Endothelial cell of umbilical vein (primary cell): ENCODE measurements at regions not wholly inside any gene's neighbourhood (a gene's known extent, or its start where the extent isn't known, plus 50 kb on each side); places are given as distances from the start of the nearest gene placed in this dataset.

Experiments used
- BruUV-seq: library from RNA; stranded (reverse); fragments of 400-500 nt; replicated peaks from 2 replicates; lab custom pipeline; 2021; lab: Mats Ljungman, UMichigan
- CTCF ChIA-PET: fragments of 300-600, 350-600 bp; sonication (Branson Sonifier 250); formaldehyde crosslinking; loops from one replicate; lab custom pipeline; 2021; ENCODE audit warnings: antibody characterized with exemption, inconsistent platforms; lab: Charles Lee
- POLR2A ChIA-PET: fragments of 300-600, 350-600 bp; sonication (Branson Sonifier 250); formaldehyde crosslinking; loops from one replicate; lab custom pipeline; 2021; ENCODE audit warnings: antibody characterized with exemption, inconsistent platforms; lab: Charles Lee
- DNase-seq: peaks from one replicate; pipeline ENCODE4 v3.0.0-alpha.2; 2011; ENCODE audit warnings: low read depth, low spot score
- FAIRE-seq: peaks from 2 replicates; lab custom pipeline; 2011; peaks lifted over from hg19 to GRCh38; lab: Jason Lieb, UNC
- H2AFZ ChIP-seq: 2 replicates; pipeline ENCODE4 v1.6.0; 2012; ENCODE audit warnings: low read depth, low read length, control low read depth, inconsistent platforms
- H3K27ac ChIP-seq: 2 replicates; pipeline ENCODE4 v1.5.1; 2011; ENCODE audit warnings: low read depth, mild to moderate bottlenecking, control low read depth, low read length, moderate library complexity; ENCODE audit not compliant: insufficient read depth
- H3K27me3 ChIP-seq, 2 experiments: 2 replicates each; pipeline versions ENCODE4 v1.6.0 to v1.6.1; 2011; ENCODE audit warnings: low read length in 2 of 2, mixed read lengths in 1 of 2; ENCODE audit not compliant: control insufficient read depth in 2 of 2, insufficient read depth in 2 of 2
- H3K36me3 ChIP-seq, 2 experiments: 2 replicates in 1 of 2; 3 replicates in 1 of 2; pipeline ENCODE4 v1.5.1; 2011; ENCODE audit warnings: low read length in 2 of 2, mild to moderate bottlenecking in 1 of 2, moderate library complexity in 1 of 2; ENCODE audit not compliant: control insufficient read depth in 2 of 2, insufficient read depth in 2 of 2; ENCODE audit errors: extremely low read depth in 1 of 2
- H3K4me1 ChIP-seq: 3 replicates; pipeline ENCODE4 v1.5.1; 2011; ENCODE audit warnings: mild to moderate bottlenecking, low read length; ENCODE audit not compliant: control insufficient read depth, insufficient read depth; ENCODE audit errors: extremely low read depth
- H3K4me2 ChIP-seq: 2 replicates; pipeline ENCODE4 v1.6.1; 2011; ENCODE audit warnings: low read length, control low read depth, mixed read lengths; ENCODE audit not compliant: insufficient read depth
- H3K4me3 ChIP-seq, 3 experiments: fragments of 200-600 bp in 1 of 3; sonication (generic), shearing (Covaris generic) in 1 of 3; replicated peaks in 1 of 3; 2 replicates each; pipeline ENCODE4 v1.5.1; 2011 to 2016; ENCODE audit warnings: control low read depth in 3 of 3, low read length in 3 of 3, mild to moderate bottlenecking in 2 of 3, inconsistent platforms in 1 of 3, low read depth in 1 of 3, moderate library complexity in 1 of 3; ENCODE audit not compliant: insufficient read depth in 1 of 3
- H3K79me2 ChIP-seq: 2 replicates; pipeline ENCODE4 v1.6.0; 2012; ENCODE audit warnings: low read length, inconsistent platforms; ENCODE audit not compliant: control insufficient read depth, insufficient read depth
- H3K9ac ChIP-seq: replicated peaks from 2 replicates; pipeline ENCODE3; 2011; ENCODE audit warnings: low read length, control low read depth; ENCODE audit not compliant: insufficient read depth; ENCODE audit errors: extremely low read depth
- H3K9me1 ChIP-seq: replicated peaks from 3 replicates; pipeline ENCODE4 v1.6.0; 2011; ENCODE audit warnings: mild to moderate bottlenecking, low read length; ENCODE audit not compliant: control insufficient read depth, insufficient read depth; ENCODE audit errors: extremely low read depth
- H3K9me3 ChIP-seq: replicated peaks from 2 replicates; pipeline ENCODE4 v1.5.1; 2012; ENCODE audit warnings: low read length, inconsistent platforms; ENCODE audit not compliant: control insufficient read depth, insufficient read depth
- H4K20me1 ChIP-seq: replicated peaks from 2 replicates; pipeline ENCODE3; 2011; ENCODE audit warnings: mild to moderate bottlenecking, low read length; ENCODE audit not compliant: control insufficient read depth, insufficient read depth; ENCODE audit errors: extremely low read depth
- EZH2 ChIP-seq: IDR thresholded peaks from 2 replicates; pipeline ENCODE4 v1.6.1; 2012; ENCODE audit warnings: borderline replicate concordance, low read depth, mild to moderate bottlenecking, moderate library complexity, low read length, inconsistent platforms; ENCODE audit not compliant: severe bottlenecking
- FOS ChIP-seq: IDR thresholded peaks from 2 replicates; pipeline ENCODE4 v1.6.1; 2011; ENCODE audit warnings: mild to moderate bottlenecking, low read length, moderate library complexity, borderline replicate concordance; ENCODE audit not compliant: insufficient read depth
- GATA2 ChIP-seq: IDR thresholded peaks from 2 replicates; pipeline ENCODE4 v1.7.0; 2011; ENCODE audit warnings: low read depth, mild to moderate bottlenecking, moderate library complexity, mixed read lengths, low read length; ENCODE audit not compliant: insufficient read length, insufficient read depth
- JUN ChIP-seq: IDR thresholded peaks from 2 replicates; pipeline ENCODE4 v1.6.1; 2011; ENCODE audit warnings: borderline replicate concordance, low read depth; ENCODE audit not compliant: insufficient read length, insufficient read depth
- MYC ChIP-seq: IDR thresholded peaks from one replicate; pipeline ENCODE4 v1.6.1; 2011; ENCODE audit warnings: mild to moderate bottlenecking, low read depth, low read length
- POLR2A ChIP-seq: IDR thresholded peaks from 2 replicates; pipeline ENCODE4 v1.6.1; 2012; ENCODE audit warnings: low read depth, mild to moderate bottlenecking, control low read depth, low read length
- POLR2AphosphoS5 ChIP-seq: IDR thresholded peaks from 2 replicates; pipeline ENCODE4 v1.6.1; 2012; ENCODE audit warnings: low read depth, mild to moderate bottlenecking, control low read depth, low read length, moderate library complexity; ENCODE audit not compliant: insufficient read depth
- dilution Hi-C: fragments of 300-500 bp; cut with MboI; formaldehyde crosslinking; loops from one replicate; pipeline ENCODE4 v1.15.0; 2019; ENCODE audit warnings: low sequenced_read_pairs; ENCODE audit not compliant: extremely low pct_ligation_motif_present
- intact Hi-C: fragments of 100-400 bp; cut with micrococcal nuclease; formaldehyde crosslinking; loops from one replicate; pipeline ENCODE4 v1.10.0; 2022
- TF ChIP-seq, protein P1 (sequence below): IDR thresholded peaks from 2 replicates; pipeline ENCODE4 v1.6.1; 2011; ENCODE audit not compliant: insufficient read depth, insufficient read length
- TF ChIP-seq, protein P2 (sequence below), 2 donors: IDR thresholded peaks; 1 replicate in 1 of 2; 2 replicates in 1 of 2; pipeline ENCODE4 v1.5.1; 2011; ENCODE audit warnings: low read length in 2 of 2, mild to moderate bottlenecking in 2 of 2, moderate library complexity in 2 of 2, control low read depth in 1 of 2, inconsistent platforms in 1 of 2, low read depth in 1 of 2; ENCODE audit not compliant: insufficient read depth in 1 of 2; ENCODE audit errors: extremely low read depth in 1 of 2

DNA sequence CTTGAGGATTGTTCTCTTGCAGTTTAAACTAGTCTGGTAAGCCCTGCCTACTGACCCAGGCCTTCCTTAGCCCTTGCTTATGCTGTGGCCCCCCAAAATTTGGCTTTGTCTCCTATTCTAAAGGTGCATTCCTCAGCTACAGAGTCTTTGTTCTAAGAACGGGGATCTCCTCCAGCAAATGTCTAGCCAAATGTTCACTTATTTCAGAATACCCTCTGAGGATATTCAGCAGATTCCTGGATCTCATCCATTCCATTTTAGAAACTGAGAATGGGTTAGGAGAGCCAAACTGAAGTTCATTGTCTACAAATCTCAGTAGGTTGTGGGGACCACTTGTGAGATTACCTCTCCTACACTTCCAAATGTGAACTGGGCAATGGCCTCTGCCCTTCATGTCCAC is 164.2 kb upstream of the ARG1 start:
- CTCF ChIA-PET: interaction anchor here (0.7 kb wide), 1 partner anchor 111 kb away, joined by 3 read pairs; no protein-coding TSS in a partner anchor
- Histone ChIP-seq H3K9me3 (no peaks in the 10 kb centered on the region), H3K27ac (no peak overlapping the region), H3K9ac (no peak overlapping the region), H3K9me1 (no peaks in the 10 kb centered on the region), H3K4me1 (no peaks in the 10 kb centered on the region), H3K79me2 (no peaks in the 10 kb centered on the region), H2AFZ (no peak overlapping the region), H3K36me3 (no peaks in the 10 kb centered on the region), H3K27me3 (no peaks in the 10 kb centered on the region), H4K20me1 (no peaks in the 10 kb centered on the region), H3K4me3 (no peak overlapping the region), H3K4me2 (no peak overlapping the region)
- FAIRE-seq: no peak
- dilution Hi-C loops (no loop called here), intact Hi-C loops (no loop called here)
- no TSS peak for BruUV-seq
- DNase-seq: no peak
- TF ChIP-seq, protein P1, sequence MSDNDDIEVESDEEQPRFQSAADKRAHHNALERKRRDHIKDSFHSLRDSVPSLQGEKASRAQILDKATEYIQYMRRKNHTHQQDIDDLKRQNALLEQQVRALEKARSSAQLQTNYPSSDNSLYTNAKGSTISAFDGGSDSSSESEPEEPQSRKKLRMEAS: no peak
- TF ChIP-seq FOS: no peak
- no peak for TF ChIP-seq MYC
- no peak for TF ChIP-seq POLR2A
- TF ChIP-seq EZH2: no peak
- TF ChIP-seq POLR2AphosphoS5: no peak
- TF ChIP-seq, protein P2, sequence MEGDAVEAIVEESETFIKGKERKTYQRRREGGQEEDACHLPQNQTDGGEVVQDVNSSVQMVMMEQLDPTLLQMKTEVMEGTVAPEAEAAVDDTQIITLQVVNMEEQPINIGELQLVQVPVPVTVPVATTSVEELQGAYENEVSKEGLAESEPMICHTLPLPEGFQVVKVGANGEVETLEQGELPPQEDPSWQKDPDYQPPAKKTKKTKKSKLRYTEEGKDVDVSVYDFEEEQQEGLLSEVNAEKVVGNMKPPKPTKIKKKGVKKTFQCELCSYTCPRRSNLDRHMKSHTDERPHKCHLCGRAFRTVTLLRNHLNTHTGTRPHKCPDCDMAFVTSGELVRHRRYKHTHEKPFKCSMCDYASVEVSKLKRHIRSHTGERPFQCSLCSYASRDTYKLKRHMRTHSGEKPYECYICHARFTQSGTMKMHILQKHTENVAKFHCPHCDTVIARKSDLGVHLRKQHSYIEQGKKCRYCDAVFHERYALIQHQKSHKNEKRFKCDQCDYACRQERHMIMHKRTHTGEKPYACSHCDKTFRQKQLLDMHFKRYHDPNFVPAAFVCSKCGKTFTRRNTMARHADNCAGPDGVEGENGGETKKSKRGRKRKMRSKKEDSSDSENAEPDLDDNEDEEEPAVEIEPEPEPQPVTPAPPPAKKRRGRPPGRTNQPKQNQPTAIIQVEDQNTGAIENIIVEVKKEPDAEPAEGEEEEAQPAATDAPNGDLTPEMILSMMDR (IDR thresholded peaks at IDR 0.05; ENCODE audit: extremely low read depth in 1 of 2, insufficient read depth in 1 of 2, low read depth in 1 of 2, low read length in 2 of 2): no peak
- no peak for TF ChIP-seq JUN
- no peak for TF ChIP-seq GATA2
- POLR2A ChIA-PET: no interaction called here
